C4-2B (cell line): ENCODE measurements at regions not wholly inside any gene's neighbourhood (a gene's known extent, or its start where the extent isn't known, plus 50 kb on each side); places are given as distances from the start of the nearest gene placed in this dataset.

Experiments
- H3K27ac ChIP-seq: fragments of 450-650 bp; 2 replicates; pipeline ENCODE4 v1.5.1; 2017
- CTCF ChIP-seq: fragments of 450-650 bp; conservative IDR thresholded peaks from 2 replicates; pipeline ENCODE4 v1.5.1; 2017; ENCODE audit warnings: mild to moderate bottlenecking
- ZFX ChIP-seq: fragments of 450-650 bp; IDR thresholded peaks from 2 replicates; pipeline ENCODE4 v1.6.1; 2017

- no peak for TF ChIP-seq ZFX
- no peak for TF ChIP-seq CTCF
- H3K27ac ChIP-seq: no peak overlapping the region
Measured at GRCh38 chr2:123103902-123104301, 921.2 kb upstream of the CNTNAP5 start.

DNA sequence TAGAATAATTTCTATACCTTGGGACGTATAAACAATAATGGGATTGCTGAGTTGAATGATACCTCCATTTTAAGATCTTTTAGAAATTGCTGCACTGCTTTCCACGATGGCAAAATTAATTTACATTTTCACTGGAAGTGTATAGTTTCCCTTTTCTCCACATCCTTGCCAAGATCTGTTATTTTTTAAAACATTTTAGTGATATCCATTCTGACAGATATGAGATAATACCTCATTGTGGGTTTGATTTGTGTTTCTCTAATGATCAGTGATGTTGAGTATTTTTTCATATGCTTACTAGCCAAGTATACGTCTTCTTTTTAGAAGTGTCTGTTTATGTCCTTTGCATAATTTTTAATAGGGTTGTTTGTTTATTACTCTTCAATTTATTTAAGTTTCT, 908.5 kb upstream of the CNTNAP5 start:
- no peak overlapping the region for H3K27ac ChIP-seq
- TF ChIP-seq CTCF (no peak), ZFX (no peak)

GRCh38 chr2:123127236-123127635, 897.9 kb upstream of the CNTNAP5 start:
- TF ChIP-seq ZFX (no peak), CTCF (no peak)
- no peak overlapping the region for H3K27ac ChIP-seq

- H3K27ac ChIP-seq: no peak overlapping the region
- no peak for TF ChIP-seq CTCF
- TF ChIP-seq ZFX: no peak
Measured at GRCh38 chr2:123128951-123129350, 896.1 kb upstream of the CNTNAP5 start.

DNA sequence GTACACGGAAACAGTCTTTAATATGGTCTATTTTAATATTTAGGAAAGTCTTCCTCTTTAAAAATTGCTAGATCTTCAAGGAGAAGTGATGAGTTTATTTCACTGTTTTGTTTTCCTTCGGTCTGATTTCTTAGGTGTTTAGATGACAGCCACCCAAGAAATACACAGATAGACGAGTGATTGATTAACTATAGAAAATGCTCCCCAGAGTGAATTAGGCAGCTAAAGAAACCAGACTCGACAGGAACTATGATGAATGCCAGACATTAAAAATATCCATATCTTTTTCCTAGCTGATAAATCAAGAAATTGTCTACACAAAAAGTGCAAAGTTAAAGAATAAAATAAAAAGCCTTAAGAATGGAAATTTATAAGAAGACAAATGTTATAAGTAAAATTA, 888.7 kb upstream of the CNTNAP5 start:
- H3K27ac ChIP-seq: no peak overlapping the region
- TF ChIP-seq ZFX (no peak), CTCF (no peak)

DNA sequence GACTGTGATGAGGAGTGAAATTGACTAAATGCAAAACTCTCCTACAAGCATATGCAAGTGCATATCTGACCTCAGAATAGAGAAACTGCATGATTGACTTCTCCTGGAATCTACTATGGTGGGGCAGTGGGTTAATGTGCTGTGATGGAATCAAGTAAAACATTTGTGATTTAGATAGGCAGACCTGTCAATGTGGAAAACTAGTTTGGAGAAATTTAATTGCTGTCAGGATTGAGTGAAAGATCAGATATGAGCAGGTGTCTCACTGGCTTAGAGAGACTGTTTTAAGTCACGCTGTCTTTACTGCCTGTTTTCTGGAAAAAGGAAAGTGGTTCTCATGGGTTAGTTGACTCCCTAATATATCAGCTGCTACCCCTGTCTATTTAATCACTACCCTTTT, 881.0 kb upstream of the CNTNAP5 start:
- TF ChIP-seq CTCF (no peak), ZFX (no peak)
- no peak overlapping the region for H3K27ac ChIP-seq

DNA sequence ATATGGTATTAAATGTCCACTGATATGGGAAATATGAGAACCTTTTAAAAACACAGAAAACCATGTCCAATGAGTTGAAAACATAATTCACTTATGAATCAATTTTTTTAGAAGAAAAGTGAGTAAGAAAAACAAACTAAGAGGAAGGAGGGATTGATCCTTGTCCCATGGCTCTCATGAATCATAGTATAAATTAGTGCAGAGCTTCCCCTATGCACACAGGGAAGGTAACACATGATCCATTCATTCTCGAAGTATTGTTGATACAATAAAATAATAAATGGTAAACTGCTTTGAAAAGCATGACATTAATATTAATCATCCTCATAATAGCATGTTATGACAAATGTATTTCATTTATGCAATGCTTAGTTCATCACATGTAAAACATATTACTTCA, 872.0 kb upstream of the CNTNAP5 start:
- no peak overlapping the region for H3K27ac ChIP-seq

More for the DNA sequence above, 872.0 kb upstream of the CNTNAP5 start:
- TF ChIP-seq ZFX (no peak), CTCF (no peak)
